Iris pigment epithelial cell (primary cell): ENCODE measurements at regions not wholly inside any gene's neighbourhood (a gene's known extent, or its start where the extent isn't known, plus 50 kb on each side); places are given as distances from the start of the nearest gene placed in this dataset.
"Not testable (repeated sequence)": the region's sequence is repeated elsewhere in the genome, so short reads cannot be mapped to it uniquely, and the experiment has no call there.

ENCODE experiments used
- DNase-seq: peaks from one replicate; pipeline ENCODE4 v3.0.0-alpha.2; 2011; ENCODE audit warnings: low read depth

- no peak for DNase-seq
Observed at GRCh38 chr3:28033059-28033784, 208.2 kb upstream of the CMC1 start.

- no peak for DNase-seq
Observed at GRCh38 chr3:28036599-28037575, 204.5 kb upstream of the CMC1 start.

GRCh38 chr3:28039234-28039633 is 202.2 kb upstream of the CMC1 start:
- no peak for DNase-seq

DNA sequence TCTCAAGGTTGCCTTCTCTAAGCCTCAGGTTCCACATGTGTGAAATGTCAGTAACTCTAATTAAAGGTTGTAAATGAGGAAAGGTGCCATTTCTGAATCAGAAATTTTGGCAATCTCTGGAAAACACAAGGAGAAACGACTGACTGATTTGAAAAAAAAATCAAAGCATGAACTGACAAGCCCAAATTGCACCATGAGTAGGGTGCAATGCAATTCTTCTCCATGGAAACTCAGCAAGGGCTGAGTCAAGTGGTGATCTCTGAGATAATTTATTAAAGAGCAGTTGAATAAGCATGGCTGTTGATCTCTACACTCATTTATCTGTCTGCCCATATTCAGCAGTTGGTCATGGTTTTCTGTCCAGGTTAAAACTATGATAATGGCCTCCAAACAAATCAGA is 201.6 kb upstream of the CMC1 start:
- DNase-seq: no peak

DNA sequence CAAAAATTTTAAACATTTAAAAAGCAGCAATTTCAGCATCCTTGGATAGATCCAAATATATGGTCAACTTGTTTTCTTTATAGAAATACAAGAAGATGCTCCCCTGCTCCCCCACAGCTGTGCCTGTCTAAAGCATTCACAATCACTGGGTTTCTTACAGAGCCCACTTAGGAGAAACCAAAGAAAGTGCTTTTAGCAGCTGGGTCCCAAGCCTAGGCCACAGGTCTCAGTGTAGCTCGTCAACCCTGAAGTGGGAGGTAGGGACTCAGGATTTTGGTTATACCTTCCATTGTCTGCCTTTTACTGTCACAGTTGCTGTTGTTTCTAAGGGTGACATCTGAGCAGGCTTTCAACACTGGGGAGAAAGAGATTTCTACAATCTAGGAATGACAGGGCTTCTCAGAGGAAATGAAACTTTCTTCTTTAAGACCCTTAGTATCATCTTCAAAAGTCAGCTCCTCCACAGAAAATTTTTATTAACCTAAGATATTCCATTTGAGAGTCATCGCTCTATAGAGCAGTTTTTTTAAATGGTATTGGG is 199.3 kb upstream of the CMC1 start:
- no peak for DNase-seq

DNA sequence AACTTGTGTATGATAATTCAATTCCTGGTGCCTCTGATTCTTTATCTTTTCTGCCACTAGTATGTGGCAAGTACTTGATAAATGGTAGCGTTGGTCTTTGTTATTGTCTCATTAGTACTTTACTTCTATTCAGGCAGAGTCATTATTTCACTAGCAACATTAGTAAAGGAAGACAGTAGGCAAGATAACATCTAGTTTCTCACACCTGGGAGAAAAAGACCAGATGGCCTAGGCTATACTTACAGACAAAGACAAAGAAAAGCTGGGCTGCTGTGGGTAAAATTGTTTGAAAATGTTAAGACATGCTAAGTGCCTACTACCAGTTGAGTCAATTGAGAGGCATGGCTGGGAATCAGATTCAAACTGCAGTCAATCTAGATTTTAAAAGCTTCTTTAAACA is 198.7 kb upstream of the CMC1 start:
- DNase-seq: no peak

DNA sequence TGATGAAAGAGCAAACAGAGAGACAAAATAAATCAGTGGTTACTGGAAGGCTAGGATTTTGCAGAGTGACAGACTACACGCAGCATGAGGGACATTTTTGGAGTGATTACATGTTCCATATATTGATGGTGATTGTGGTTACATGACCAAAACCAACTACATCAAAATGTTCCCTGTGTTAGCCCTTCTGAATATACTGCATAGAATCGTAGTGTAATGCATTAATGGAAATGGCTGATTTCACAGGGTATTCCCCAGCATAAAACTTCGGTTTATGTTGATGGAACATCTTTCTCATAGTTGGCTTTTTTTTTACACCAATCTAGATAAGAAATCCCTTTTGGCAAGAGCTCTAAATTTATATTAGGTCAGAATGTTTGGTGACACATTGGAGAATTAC is 191.3 kb upstream of the CMC1 start:
- no peak for DNase-seq

DNA sequence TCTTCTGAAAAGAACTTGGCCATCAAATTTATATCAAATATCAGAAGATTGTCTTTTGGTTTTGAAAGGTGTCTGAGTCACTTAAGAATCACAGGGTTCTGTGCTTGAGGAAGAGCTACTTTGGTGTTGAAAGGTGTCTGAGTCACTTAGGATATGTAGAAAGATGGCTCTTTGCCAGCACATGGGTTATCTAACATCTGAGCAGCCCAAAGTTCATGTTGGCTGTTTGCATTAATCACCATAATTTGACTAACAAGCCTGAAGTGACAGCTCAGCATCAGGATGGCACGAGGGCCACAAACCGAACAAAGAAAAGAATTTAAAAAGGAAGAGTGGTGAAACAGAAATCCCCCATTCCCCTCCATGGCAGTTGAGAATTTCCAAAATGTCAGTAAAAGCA is 190.5 kb upstream of the CMC1 start:
- peak; percentile 21 for DNase-seq

- peak; percentile 5 for DNase-seq
Observed at GRCh38 chr3:28053759-28054158, 187.7 kb upstream of the CMC1 start.

GRCh38 chr3:28056806-28057205 is 184.6 kb upstream of the CMC1 start:
- DNase-seq: no peak

DNA sequence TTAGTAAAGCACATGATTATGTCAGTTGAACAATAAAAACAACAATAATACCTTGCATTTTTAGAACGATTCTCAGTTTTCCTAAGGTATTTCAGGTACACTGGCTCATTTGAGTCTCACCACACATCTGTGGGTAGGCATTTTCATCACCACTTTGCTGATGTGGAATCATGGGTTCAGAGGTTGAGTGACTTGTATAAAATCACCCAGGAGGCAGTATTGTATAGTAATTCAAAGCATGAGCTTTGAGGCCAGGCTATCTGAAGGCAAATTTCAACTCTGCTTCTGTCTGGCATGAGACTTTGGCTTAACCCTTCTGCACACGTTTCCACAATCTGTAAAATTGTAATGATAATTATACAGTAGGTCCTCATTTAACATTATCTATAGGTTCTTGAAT is 183.9 kb upstream of the CMC1 start:
- DNase-seq: no peak

- DNase-seq: not testable (repeated sequence)
Observed at GRCh38 chr3:28059199-28059598, 182.2 kb upstream of the CMC1 start.

GRCh38 chr3:28066020-28066419 is 175.4 kb upstream of the CMC1 start:
- DNase-seq: no peak

DNA sequence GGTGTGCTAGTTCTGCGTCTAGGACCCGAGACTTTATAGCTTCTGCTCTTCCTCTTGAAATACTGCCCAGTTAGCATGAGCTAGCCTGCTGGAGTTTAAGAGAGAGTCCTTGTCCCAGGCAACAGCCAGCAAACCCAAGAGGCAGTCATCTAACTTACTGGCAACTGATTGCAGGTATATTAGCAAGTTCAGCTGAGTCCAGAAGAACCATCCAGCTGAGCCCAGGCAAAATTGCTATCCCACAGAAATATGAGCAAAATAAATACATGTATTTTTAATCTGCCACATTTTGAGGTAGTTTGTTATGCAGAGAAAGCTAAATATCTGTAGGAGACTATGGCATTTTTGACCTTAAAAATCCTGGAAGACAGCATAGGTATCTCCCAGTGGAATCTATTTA is 174.4 kb upstream of the CMC1 start:
- DNase-seq: no peak

DNA sequence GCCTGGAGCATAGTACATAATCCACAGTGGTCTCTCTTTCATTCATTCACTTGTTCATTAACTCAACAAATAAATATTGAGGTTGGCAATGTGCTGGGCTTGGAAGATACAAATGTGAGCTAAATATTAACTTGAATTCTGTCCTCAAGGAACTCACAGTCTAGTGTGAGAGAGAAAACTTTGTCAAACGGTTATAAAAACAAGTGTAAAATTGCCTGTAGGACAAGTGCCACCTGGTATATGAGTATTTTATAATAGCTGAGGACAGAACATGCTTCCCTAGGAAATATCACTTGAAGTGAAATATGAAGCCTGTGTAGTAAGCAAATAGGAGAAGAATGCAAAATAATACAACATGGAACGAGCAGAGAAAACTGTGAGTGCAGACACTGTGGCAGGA is 173.1 kb upstream of the CMC1 start:
- no peak for DNase-seq

- no peak for DNase-seq
Observed at GRCh38 chr3:28069438-28069837, 172.0 kb upstream of the CMC1 start.

DNA sequence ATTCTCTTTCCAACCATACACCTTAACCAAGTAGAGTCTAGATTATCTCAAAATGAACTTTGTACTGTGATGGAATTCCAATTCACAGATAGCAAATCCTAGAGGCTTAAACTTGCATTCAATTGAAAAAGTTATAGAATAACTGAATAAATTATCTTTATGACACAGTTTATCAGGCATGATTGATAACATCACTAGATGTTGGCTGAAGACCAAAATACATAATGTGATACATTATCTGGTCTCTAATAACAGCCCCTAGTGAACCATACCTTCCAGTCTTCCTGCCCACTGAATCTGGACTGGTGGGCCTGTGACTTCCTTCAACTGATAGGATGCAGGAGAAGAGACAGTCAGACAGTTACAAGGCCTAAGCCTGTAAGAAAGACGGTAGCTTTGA is 165.2 kb upstream of the CMC1 start:
- no peak for DNase-seq

GRCh38 chr3:28077572-28077971 is 163.8 kb upstream of the CMC1 start:
- DNase-seq: peak; percentile 25

DNA sequence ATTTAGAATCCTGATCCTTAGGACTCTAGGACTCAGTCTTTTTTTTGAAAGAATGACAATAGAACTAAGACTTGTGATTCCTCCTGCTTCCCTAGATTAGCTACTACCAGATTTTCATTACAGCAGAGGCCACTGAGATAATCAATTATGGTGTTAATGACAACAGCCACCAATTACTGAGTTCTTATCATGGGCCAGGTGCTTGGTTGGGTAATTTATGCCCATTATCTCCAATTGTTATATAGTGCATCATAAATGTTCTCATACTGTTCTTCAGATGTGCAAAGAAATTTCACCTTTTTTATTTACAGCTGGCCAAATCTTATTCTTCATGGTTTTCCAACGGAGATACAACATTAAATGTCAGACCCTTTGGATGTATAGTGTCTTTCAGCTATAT is 162.9 kb upstream of the CMC1 start:
- no peak for DNase-seq

DNA sequence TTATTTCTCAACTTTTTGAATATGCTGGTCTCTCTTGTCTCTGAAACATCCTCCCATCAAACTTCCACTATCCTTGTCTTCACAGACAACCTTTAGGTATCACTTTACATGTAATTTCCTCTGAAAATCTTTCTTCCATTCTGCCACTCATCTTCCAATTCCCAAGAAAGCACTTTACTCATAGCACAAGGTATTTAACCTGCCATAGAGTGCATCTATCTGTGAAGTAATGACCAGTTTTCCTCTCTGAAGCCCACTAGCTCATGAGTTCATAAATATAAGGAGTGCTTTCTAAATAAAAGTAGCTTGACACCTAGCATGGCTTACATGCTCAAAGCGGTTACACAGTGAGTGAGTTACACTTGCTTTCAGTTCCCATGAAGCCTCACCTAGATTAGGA is 160.7 kb upstream of the CMC1 start:
- no peak for DNase-seq

DNA sequence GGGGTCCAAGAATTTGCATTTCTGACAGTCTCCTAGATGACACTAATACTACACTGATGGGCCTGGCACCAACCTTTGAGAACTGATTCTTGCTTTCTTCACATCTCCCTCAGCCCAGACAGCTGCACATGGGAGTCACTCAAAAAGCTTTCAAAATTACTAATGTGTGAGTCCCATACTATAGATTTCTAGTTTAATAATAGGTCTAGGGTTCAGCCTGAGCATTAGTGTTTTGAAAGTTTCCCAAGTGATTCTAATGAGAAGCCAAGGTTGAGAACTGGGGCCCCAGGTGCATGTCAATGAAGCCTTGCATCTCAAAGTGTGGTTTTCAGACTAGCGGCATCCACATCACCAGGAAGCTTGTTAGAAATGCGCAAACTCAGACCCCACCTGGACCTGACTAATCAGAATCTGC is 159.9 kb upstream of the CMC1 start:
- DNase-seq: no peak

GRCh38 chr3:28087591-28087990 is 153.8 kb upstream of the CMC1 start:
- DNase-seq: no peak
